GM06990 (cell line): ENCODE measurements at regions not wholly inside any gene's neighbourhood (a gene's known extent, or its start where the extent isn't known, plus 50 kb on each side); places are given as distances from the start of the nearest gene placed in this dataset.

Source experiments
- DNase-seq: peaks from one replicate; pipeline ENCODE4 v3.0.0-alpha.2; 2011; ENCODE audit not compliant: insufficient read length; ENCODE audit errors: extremely low read depth
- H3K27me3 ChIP-seq: replicated peaks from 2 replicates; pipeline ENCODE4 v1.6.0; 2011; ENCODE audit warnings: low read length; ENCODE audit not compliant: control insufficient read depth, insufficient read depth
- H3K36me3 ChIP-seq: 2 replicates; pipeline ENCODE4 v1.5.1; 2011; ENCODE audit warnings: low read length; ENCODE audit not compliant: control insufficient read depth, insufficient read depth
- H3K4me3 ChIP-seq: replicated peaks from 2 replicates; pipeline ENCODE4 v1.5.1; 2011; ENCODE audit warnings: low read depth, mild to moderate bottlenecking, control low read depth, low read length
- TF ChIP-seq, protein P1 (sequence below): IDR thresholded peaks from 2 replicates; pipeline ENCODE4 v1.5.1; 2011; ENCODE audit warnings: low read length, control low read depth, mild to moderate bottlenecking, inconsistent platforms; ENCODE audit not compliant: insufficient read depth, poor library complexity, severe bottlenecking

GRCh38 chr6:23200946-23201345 lies 631.6 kb downstream of the HDGFL1 start:
- Histone ChIP-seq H3K27me3 (no peaks in the 10 kb centered on the region), H3K36me3 (no peaks in the 10 kb centered on the region), H3K4me3 (no peak overlapping the region)
- TF ChIP-seq, protein P1, sequence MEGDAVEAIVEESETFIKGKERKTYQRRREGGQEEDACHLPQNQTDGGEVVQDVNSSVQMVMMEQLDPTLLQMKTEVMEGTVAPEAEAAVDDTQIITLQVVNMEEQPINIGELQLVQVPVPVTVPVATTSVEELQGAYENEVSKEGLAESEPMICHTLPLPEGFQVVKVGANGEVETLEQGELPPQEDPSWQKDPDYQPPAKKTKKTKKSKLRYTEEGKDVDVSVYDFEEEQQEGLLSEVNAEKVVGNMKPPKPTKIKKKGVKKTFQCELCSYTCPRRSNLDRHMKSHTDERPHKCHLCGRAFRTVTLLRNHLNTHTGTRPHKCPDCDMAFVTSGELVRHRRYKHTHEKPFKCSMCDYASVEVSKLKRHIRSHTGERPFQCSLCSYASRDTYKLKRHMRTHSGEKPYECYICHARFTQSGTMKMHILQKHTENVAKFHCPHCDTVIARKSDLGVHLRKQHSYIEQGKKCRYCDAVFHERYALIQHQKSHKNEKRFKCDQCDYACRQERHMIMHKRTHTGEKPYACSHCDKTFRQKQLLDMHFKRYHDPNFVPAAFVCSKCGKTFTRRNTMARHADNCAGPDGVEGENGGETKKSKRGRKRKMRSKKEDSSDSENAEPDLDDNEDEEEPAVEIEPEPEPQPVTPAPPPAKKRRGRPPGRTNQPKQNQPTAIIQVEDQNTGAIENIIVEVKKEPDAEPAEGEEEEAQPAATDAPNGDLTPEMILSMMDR: no peak
- no peak for DNase-seq

DNA sequence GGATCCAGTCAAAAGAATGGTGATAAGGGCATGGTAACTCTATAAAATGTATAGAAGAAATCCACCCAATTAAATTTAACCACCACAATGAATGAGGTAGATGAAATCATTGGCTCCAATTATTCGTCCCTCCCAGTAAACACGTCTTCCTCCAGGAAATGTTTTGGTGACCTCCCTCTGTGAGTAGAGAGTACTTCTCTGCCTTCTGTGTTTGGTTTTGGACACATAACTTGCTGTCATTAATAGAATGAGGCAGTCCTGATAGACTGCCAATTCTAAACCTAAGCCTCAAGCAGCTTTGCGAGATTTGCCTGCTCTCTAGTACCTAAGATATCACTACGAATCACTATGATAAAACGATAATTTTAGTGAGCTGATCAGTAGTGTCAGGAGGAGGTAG lies 632.8 kb downstream of the HDGFL1 start:
- no peak for DNase-seq
- no peaks in the 10 kb centered on the region for H3K27me3 ChIP-seq
- H3K4me3 ChIP-seq: no peak overlapping the region
- H3K36me3 ChIP-seq: no peaks in the 10 kb centered on the region
- TF ChIP-seq, protein P1: no peak

DNA sequence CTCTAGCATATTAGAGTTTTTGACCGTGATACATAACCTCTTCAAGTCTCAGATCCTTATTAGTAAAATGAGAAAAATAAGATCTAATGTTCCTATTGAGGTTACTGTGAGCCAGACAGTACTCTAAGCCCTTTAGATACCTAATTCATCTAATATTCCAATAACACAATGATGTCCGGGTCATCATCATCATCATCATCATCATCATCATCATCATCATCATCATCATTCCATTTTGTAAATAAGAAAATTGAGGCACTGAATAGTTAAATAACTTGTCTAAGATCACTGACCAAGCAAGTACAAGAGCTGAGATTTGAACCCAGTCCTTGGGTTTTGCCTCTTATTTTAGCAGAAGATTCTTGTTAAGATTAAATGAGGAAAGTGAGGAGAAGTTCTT lies 643.0 kb downstream of the HDGFL1 start:
- TF ChIP-seq, protein P1: no peak
- DNase-seq: no peak

DNA sequence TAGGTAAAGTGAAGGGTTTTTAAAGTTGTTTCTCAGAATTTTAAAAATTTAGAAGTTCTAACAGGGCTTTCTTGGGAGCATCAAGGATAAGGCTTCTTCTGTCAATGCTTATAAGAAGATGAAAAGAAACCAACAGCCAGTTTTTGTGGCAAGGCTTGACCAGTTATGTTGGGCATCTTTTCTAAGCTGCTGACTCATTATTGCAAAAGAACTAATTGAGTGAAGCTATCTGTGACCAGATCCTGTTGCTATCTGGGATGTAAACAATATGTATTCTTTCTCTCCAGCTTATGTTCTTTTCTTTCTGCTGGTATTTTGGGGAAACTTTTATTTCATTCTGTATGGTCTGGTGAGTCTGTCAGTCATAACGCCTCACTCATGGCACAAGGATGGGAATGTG lies 643.8 kb downstream of the HDGFL1 start:
- TF ChIP-seq, protein P1: no peak
- no peaks in the 10 kb centered on the region for H3K27me3 ChIP-seq
- DNase-seq: no peak

More for the DNA sequence above, 643.0 kb downstream of the HDGFL1 start:
- Histone ChIP-seq H3K36me3 (no peaks in the 10 kb centered on the region), H3K27me3 (no peaks in the 10 kb centered on the region), H3K4me3 (no peak overlapping the region)

DNA sequence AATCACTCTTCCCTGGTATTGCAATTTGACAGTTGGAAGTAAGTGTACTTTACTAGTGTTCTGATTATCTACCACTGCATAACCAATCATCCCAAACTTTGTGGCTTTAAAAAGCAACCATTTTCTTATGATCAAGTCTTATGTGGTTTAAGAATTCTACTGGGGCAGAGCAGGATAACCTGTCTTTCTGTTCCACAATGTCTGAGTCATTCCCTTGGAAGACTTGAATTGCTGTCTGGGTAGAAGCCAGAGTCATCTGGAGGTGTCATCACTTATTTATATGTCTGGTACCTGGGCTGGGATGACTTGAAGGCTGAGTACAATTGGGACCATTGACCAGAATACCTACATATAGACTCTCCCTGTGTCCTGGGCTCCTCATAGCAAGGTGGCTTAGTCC lies 644.3 kb downstream of the HDGFL1 start:
- no peak for DNase-seq
- no peaks in the 10 kb centered on the region for H3K36me3 ChIP-seq
- H3K4me3 ChIP-seq: no peak overlapping the region
- H3K27me3 ChIP-seq: no peaks in the 10 kb centered on the region
- TF ChIP-seq, protein P1: no peak

More for the DNA sequence above, 643.8 kb downstream of the HDGFL1 start:
- no peaks in the 10 kb centered on the region for H3K36me3 ChIP-seq
- no peak overlapping the region for H3K4me3 ChIP-seq

GRCh38 chr6:23218751-23219150 lies 649.4 kb downstream of the HDGFL1 start:
- H3K36me3 ChIP-seq: no peaks in the 10 kb centered on the region
- H3K27me3 ChIP-seq: no peaks in the 10 kb centered on the region
- H3K4me3 ChIP-seq: no peak overlapping the region
- DNase-seq: no peak
- TF ChIP-seq, protein P1: no peak
